Aorta (tissue), 5 donors: ENCODE measurements at regions not wholly inside any gene's neighbourhood (a gene's known extent, or its start where the extent isn't known, plus 50 kb on each side); places are given as distances from the start of the nearest gene placed in this dataset.
"Not testable (repeated sequence)": the region's sequence is repeated elsewhere in the genome, so short reads cannot be mapped to it uniquely, and the experiment has no call there.

Source experiments
- ATAC-seq: fragments of 200-7000 bp; cut with Tn5 transposase; one replicate; pipeline ENCODE4 v1.9.1; 2022; ENCODE audit warnings: moderate library complexity; ENCODE audit not compliant: low FRiP score
- DNase-seq, 2 donors: peaks; one replicate each; pipeline ENCODE4 v3.0.0-alpha.2; 2020
- H3K27ac ChIP-seq, 2 donors: one replicate each; pipeline ENCODE4 v1.5.1; 2013; ENCODE audit warnings: low read length in 2 of 2, mild to moderate bottlenecking in 2 of 2, moderate library complexity in 2 of 2, control low read depth in 1 of 2, inconsistent platforms in 1 of 2, low read depth in 1 of 2
- H3K27me3 ChIP-seq, 2 donors: one replicate each; pipeline ENCODE4 v1.6.1; 2013; ENCODE audit warnings: control low read depth in 1 of 2, low read length in 1 of 2, mild to moderate bottlenecking in 1 of 2, moderate library complexity in 1 of 2; ENCODE audit not compliant: insufficient read depth in 2 of 2, control insufficient read depth in 1 of 2
- H3K36me3 ChIP-seq, 2 donors: one replicate each; pipeline ENCODE4 v1.6.1; 2013; ENCODE audit warnings: control low read depth in 1 of 2, low read length in 1 of 2, mild to moderate bottlenecking in 1 of 2; ENCODE audit not compliant: insufficient read depth in 2 of 2, control insufficient read depth in 1 of 2
- H3K4me1 ChIP-seq, 2 donors: one replicate each; pipeline ENCODE4 v1.6.1; 2013; ENCODE audit warnings: low read length in 2 of 2, control low read depth in 1 of 2, mild to moderate bottlenecking in 1 of 2, moderate library complexity in 1 of 2; ENCODE audit not compliant: insufficient read depth in 2 of 2, control insufficient read depth in 1 of 2
- H3K4me3 ChIP-seq, 2 donors: one replicate each; pipeline ENCODE4 v1.5.1; 2013; ENCODE audit warnings: low read length in 2 of 2, control low read depth in 1 of 2, mild to moderate bottlenecking in 1 of 2
- H3K9me3 ChIP-seq: one replicate; pipeline ENCODE4 v1.6.1; 2013; ENCODE audit warnings: mild to moderate bottlenecking, low read length; ENCODE audit not compliant: control insufficient read depth
- WGBS, 2 donors: extraction: QIAGEN DNeasy Blood & Tissue Kit; methylation state at CpG; one replicate each; pipeline ENCODE4 v1.1.7; 2013; 5-methylcytosine and 5-hydroxymethylcytosine counted together
- intact Hi-C, 2 donors: fragments of 100-400 bp; cut with DNase I; formaldehyde crosslinking; loops; one replicate each; pipeline versions ENCODE4 v1.14.2 to v1.15.0; 2022
- donor health status: healthy with polysubstance abuse.
- donor health status: Bipolar disorder and iron deficiency.
- donor health status: DM: no; HTN: no; CAD: no.
- donor health status: DM: no; HTN: no; CAD: no.
- donor health status: DM: yes; HTN: yes; CAD: no.

DNA sequence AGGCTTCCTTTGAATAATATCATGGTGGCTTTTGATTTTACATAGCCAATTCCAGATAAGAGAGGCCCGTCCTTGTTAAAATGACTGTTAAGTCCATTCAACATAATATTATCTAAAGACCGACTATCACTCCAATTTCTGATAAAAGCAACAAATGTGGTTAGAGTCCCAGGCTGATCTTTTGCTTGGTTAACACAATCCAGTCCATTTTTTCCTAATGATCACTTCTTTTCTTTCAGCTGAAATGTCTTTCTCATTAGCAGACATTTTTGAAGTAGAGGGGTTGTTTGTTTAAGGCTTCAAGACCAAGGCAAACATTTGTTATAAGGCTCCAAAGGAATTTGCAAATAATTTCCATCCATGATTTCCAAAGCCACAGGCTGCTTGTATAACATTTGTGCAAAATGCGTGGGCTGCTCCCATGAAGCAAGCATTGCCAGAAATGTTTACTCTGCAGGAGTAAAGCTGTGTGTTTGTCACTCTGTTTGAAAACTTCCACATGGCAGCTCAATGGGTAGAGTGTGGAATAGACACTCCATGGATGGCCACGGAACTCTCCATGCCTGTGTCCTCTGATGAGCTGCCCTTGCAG, 111.5 kb downstream of the PSMG1 start:
- H3K36me3 ChIP-seq: no peaks in the 10 kb centered on the region
- no peaks in the 10 kb centered on the region for H3K27me3 ChIP-seq
- ATAC-seq (no peak), DNase-seq (no peak)
- peaks cover 4 to 13% of the 10 kb centered on the region in 2 donors for H3K4me1 ChIP-seq
- H3K9me3 ChIP-seq: no peaks in the 10 kb centered on the region
- 18 to 24% methylated on average over 4 of the region's 4 CpGs for WGBS, 2 donors
- peak overlapping the region; percentile 13 to 76 for H3K27ac ChIP-seq
- no peak overlapping the region for H3K4me3 ChIP-seq
- intact Hi-C loops: no loop called here

DNA sequence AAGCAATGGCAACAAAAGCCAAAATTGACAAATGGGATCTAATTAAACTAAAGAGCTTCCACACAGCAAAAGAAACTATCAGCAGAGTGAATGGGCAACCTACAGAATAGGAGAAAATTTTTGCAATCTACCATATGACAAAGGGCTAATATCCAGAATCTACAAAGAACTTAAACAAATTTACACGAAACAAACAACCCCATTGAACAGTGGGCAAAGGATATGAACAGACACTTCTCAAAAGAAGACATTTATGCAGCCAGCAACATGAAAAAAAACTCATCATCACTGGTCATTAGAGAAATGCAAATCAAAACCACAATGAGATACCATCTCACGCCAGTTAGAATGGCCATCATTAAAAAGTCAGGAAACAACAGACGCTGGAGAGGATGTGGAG, 113.4 kb downstream of the PSMG1 start:
- ATAC-seq: not testable (repeated sequence)

DNA sequence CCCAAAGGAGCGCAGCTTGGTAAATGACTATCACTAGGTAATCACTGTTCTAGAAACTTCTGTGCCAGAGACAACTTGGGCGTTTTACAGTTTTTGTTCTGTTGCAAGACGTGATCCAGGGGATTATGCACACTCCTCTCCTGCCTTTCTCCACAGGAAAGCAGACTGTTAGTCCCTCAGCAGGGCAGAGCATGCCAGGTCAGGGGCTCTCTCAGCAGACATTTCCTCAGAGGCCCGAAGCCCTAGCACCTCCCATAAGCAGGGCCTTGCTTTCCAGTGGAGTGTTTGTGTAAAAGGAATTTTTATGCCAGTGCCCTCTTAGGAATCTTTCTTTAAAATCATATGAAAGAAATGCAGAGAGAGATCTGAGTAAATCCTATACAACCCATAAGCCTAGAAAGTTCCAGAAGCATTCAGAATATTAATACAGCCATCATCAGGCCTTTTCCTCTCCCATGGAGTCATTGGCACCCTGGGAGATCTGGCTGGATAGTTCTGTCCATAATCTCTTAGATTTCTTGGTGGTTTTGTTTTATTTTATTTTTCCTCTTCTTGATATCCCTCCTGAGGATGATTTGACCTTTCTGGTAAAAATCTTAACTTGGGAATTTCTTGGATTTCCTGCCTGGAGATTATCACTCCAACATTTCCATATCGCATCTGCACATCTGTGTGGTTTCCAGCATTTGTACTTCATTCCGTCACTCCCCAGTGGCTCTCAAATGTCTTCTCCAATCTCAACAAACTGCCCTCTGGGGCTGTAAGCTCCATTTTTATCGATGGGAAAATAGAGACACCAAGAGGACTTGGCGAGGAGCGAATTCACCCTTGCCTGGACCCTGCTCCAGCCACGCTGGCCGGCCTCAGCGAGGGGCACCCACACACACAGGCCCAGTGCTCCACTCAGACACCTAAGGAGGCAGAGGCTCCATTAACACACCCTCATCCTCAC, 116.1 kb downstream of the PSMG1 start:
- H3K4me3 ChIP-seq: no peak overlapping the region
- no peak for DNase-seq

More for the DNA sequence above, 113.4 kb downstream of the PSMG1 start:
- peaks cover 4 to 13% of the 10 kb centered on the region in 2 donors for H3K4me1 ChIP-seq
- intact Hi-C loops, H3K27me3 ChIP-seq, H3K9me3 ChIP-seq, H3K36me3 ChIP-seq, H3K4me3 ChIP-seq, DNase-seq, H3K27ac ChIP-seq: not testable (repeated sequence)
- 97% methylated on average over 3 of the region's 3 CpGs for WGBS, 2 donors

DNA sequence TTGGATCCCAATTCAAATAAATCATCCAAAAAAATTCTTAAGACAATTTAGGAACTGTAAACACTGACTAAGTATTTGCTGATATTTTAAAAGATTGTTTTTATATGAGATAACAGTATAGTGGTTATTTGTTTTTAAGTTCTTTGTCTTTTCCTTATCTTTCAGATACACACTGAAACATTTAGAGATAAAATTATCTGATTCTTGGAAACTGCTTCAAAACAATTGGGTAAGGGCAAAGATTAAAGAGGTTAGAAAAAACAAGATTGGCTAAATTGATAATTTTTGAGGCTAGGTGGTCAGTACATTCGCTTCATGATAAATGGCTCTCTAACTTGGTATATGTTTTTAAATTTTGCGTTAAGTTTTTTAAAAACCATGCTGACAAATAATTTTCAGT, 117.3 kb downstream of the PSMG1 start:
- WGBS, 2 donors: 14 to 28% methylated on average over 2 of the region's 2 CpGs
- no peak for DNase-seq
- Histone ChIP-seq H3K9me3 (no peaks in the 10 kb centered on the region), H3K36me3 (no peaks in the 10 kb centered on the region), H3K27me3 (no peaks in the 10 kb centered on the region), H3K4me1 (no peaks in the 10 kb centered on the region), H3K4me3 (no peak overlapping the region), H3K27ac (no peak overlapping the region)
- no peak for ATAC-seq
- intact Hi-C loops: no loop called here

More for the DNA sequence above, 116.1 kb downstream of the PSMG1 start:
- no peaks in the 10 kb centered on the region for H3K9me3 ChIP-seq
- peak overlapping the region; percentile 18 to 37 for H3K27ac ChIP-seq
- no peaks in the 10 kb centered on the region for H3K36me3 ChIP-seq
- ATAC-seq: peak; percentile 86
- H3K27me3 ChIP-seq: no peaks in the 10 kb centered on the region
- intact Hi-C loops: no loop called here
- peaks cover under 1 to 3% of the 10 kb centered on the region in 2 donors for H3K4me1 ChIP-seq
- 6 to 12% methylated on average over 12 of the region's 12 CpGs for WGBS, 2 donors

DNA sequence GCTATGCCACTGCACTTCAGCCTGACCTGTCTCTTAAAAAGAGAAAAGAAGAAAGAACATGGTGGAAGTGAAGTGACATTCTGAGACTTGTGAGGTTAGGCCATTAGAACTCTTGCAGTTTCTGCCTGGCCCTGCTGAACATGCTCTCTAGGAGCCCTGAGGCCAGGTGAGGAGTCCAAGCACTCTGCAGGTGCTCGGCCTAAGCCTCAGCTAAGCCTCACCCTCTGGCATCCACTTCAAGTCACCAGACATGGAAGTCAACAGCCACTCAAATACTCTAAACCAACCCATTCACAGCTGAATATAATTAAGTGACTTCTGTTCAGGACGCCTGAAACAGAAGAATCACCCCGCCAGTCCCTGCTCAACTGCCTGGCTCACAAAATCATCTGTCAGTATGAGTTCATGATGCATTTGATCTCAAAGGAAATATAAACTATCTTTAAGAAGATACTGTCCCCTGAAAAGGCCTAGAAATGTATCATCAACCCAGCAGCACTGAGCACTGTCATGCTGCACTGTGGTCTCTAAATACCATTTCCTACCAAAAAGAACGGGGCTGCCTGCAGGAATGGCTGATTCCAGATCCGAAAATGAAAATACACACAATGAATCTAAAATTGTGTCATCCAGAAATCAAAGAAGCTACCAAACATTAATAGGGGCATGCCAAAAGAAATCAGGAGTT, 118.8 kb downstream of the PSMG1 start:
- H3K36me3 ChIP-seq: no peaks in the 10 kb centered on the region
- no peaks in the 10 kb centered on the region for H3K4me1 ChIP-seq
- ATAC-seq (no peak), DNase-seq (no peak)
- WGBS, 2 donors: 97 to 99% methylated on average over 5 of the region's 5 CpGs
- intact Hi-C loops: no loop called here
- H3K4me3 ChIP-seq: no peak overlapping the region
- H3K9me3 ChIP-seq: no peaks in the 10 kb centered on the region
- no peak overlapping the region for H3K27ac ChIP-seq
- H3K27me3 ChIP-seq: no peaks in the 10 kb centered on the region

DNA sequence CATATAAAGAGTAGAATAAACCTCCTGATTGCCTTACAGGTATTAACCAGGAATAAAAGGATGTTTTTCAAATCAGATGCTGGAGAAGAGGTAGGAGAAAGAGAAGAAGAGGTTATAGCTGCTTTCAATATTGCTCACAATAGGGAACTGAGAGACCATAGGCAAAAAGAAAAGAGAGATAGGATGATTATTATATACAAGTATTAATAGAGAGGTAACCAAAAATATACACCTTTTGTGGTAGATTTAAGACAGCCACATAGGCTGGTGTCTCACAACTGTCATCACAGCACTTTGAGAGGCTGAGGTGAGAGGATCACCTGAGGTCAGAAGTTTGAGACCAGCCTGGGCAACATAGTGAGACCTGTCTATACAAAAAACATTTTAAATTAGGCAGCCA, 119.7 kb downstream of the PSMG1 start:
- Histone ChIP-seq H3K36me3 (no peaks in the 10 kb centered on the region), H3K27ac (no peak overlapping the region), H3K4me1 (no peaks in the 10 kb centered on the region), H3K27me3 (no peaks in the 10 kb centered on the region), H3K4me3 (no peak overlapping the region), H3K9me3 (no peaks in the 10 kb centered on the region)
- intact Hi-C loops: no loop called here
- DNase-seq: no peak
- ATAC-seq: no peak

DNA sequence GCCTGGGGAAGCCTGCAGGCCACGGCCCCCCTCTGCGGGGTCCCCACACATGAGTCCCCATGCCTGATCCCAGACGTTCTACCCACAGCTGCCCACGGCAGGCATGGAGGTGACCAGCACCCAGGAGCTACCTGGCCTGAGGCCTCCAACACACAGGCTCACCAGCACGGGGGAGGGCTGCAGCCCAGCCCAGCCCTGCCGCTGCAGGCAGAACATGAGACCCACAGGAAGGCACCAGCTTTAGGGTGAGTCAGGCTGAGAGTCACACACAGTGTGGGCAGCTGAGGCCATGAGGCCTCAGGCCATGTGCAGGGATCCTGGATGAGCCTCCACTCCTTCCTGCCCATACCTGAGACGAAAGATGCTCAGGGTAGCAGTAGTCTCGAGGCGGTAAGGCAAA, 121.1 kb downstream of the PSMG1 start:
- no peak overlapping the region for H3K4me3 ChIP-seq
- no peaks in the 10 kb centered on the region for H3K36me3 ChIP-seq
- H3K9me3 ChIP-seq: no peaks in the 10 kb centered on the region
- WGBS, 2 donors: 94 to 95% methylated on average over 9 of the region's 9 CpGs
- ATAC-seq: no peak
- intact Hi-C loops: no loop called here
- no peak for DNase-seq
- H3K4me1 ChIP-seq: no peaks in the 10 kb centered on the region
- no peaks in the 10 kb centered on the region for H3K27me3 ChIP-seq
- H3K27ac ChIP-seq: no peak overlapping the region

DNA sequence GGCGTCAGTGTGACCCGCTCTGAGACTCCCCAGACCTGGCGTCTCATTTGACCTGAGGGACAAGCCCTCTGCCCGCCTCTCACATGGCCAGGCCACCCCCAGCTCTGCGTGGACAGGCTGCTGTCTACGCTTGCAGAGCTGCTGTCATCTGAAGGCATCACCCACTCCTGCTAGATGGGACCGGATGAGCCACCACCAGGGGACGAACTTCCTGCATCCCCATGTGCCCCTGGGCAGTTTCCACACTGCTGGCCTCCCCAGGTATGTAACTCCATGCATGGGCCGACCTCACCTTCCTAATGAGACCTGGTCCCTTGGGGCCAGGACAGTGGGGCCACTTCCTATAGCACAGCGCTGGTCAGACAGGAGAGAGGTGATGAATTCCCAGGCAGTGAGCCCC, 121.5 kb downstream of the PSMG1 start:
- DNase-seq: no peak
- H3K27me3 ChIP-seq: no peaks in the 10 kb centered on the region
- no peaks in the 10 kb centered on the region for H3K4me1 ChIP-seq
- no peak for ATAC-seq
- WGBS, 2 donors: 95 to 96% methylated on average over 10 of the region's 10 CpGs
- no peak overlapping the region for H3K4me3 ChIP-seq
- no peak overlapping the region for H3K27ac ChIP-seq
- intact Hi-C loops: no loop called here
- H3K9me3 ChIP-seq: no peaks in the 10 kb centered on the region
- H3K36me3 ChIP-seq: no peaks in the 10 kb centered on the region
